C4-2B (cell line): ENCODE measurements at regions not wholly inside any gene's neighbourhood (a gene's known extent, or its start where the extent isn't known, plus 50 kb on each side); places are given as distances from the start of the nearest gene placed in this dataset.

Source experiments
- H3K27ac ChIP-seq: fragments of 450-650 bp; 2 replicates; pipeline ENCODE4 v1.5.1; 2017
- ZFX ChIP-seq: fragments of 450-650 bp; IDR thresholded peaks from 2 replicates; pipeline ENCODE4 v1.6.1; 2017
- TF ChIP-seq, protein P1 (sequence below): fragments of 450-650 bp; conservative IDR thresholded peaks from 2 replicates; pipeline ENCODE4 v1.5.1; 2017; ENCODE audit warnings: mild to moderate bottlenecking

DNA sequence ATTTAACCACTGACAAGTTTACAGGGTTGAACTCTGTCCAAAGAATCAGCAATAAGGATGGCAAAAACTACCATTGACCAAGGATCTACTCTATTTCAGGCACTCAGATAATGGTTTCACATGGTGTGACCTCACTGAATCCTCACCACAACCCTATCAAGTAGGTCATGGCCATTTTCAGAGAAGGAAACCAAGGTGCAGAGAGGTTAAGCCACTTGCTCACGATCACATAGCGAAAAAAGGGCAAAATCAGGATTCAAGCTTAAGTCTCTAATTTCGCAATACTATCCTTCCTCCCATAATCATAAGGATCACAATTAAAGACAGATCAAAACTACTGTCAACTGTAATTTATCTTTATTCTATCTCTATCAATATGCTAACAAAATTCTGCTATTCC, 191.0 kb upstream of the AFF2 start:
- TF ChIP-seq ZFX, result no peak
- TF ChIP-seq, protein P1, sequence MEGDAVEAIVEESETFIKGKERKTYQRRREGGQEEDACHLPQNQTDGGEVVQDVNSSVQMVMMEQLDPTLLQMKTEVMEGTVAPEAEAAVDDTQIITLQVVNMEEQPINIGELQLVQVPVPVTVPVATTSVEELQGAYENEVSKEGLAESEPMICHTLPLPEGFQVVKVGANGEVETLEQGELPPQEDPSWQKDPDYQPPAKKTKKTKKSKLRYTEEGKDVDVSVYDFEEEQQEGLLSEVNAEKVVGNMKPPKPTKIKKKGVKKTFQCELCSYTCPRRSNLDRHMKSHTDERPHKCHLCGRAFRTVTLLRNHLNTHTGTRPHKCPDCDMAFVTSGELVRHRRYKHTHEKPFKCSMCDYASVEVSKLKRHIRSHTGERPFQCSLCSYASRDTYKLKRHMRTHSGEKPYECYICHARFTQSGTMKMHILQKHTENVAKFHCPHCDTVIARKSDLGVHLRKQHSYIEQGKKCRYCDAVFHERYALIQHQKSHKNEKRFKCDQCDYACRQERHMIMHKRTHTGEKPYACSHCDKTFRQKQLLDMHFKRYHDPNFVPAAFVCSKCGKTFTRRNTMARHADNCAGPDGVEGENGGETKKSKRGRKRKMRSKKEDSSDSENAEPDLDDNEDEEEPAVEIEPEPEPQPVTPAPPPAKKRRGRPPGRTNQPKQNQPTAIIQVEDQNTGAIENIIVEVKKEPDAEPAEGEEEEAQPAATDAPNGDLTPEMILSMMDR, result no peak
- no peak overlapping the region for H3K27ac ChIP-seq

DNA sequence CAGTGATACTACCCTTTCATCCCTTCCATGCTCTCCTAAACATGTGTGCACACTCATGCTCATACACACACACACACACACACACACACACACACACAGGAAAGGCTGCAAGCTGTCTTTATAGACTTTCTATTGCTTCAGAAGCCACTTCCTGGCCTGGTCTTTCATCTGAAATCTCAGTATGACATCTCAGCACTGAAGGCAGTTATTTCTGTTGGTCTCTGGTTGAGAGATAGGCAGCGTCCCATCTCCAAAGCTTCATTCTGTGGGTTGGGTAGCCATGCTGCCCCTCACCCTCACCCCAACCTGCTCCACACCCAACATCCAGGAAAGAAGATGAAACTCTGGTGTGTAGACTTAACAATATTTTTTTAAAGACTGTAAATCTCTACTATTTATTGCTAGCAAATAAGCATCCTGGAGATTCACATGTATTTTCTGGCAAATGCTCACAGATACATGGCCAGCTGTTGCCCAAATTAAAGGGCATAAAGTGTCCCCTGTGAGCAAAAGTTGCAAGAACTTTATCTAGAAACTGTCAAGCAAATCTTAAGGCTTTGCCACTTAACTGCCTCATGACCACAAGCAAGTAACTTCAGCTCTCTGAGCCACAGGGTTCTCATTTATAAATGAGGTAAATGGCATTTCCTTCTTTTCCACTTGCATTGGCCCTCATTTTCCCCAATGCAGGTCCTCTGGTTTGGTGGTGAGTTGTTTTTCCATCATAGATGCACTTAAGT, 189.8 kb upstream of the AFF2 start:
- TF ChIP-seq, protein P1, result no peak
- TF ChIP-seq ZFX, result no peak
- no peak overlapping the region for H3K27ac ChIP-seq

DNA sequence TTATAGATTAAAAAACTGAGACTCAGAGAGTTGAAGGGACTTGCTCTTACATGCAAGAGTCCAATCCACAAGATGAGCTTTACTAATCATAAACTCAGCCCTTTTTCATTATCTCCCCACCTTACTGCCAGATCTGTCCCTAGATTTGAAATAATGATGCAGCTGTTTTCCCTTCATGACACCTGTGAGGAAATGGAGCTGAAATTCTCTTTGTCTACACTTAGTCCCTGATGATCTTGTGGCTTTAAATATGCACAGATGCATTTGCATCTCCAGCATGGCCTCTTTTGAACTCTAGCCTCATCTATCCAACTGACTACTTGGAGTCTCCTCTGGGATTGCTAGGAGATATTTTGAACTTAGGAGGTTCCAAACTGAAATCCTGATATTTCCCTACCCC, 188.9 kb upstream of the AFF2 start:
- no peak overlapping the region for H3K27ac ChIP-seq
- TF ChIP-seq ZFX, result no peak
- TF ChIP-seq, protein P1, result no peak

DNA sequence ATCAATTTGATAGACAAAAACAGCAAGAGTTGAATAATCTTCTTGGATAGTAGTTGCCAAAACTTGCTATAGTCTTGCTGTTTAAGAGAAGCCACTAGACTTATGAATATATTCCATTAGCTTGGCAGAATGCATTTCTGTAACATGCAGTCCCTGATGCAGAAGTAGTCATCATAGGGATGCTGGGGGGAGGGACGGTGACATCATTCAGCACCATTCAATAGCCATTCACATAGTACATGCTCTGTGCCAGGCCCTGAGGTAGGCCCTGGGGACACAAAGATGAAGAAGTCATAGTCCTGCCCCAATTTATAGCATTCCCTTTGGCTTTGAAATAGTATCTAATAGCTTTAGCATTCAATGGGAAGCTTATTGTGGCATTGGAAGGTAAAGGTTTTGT, 185.5 kb upstream of the AFF2 start:
- no peak overlapping the region for H3K27ac ChIP-seq
- no peak for TF ChIP-seq ZFX
- TF ChIP-seq, protein P1, result no peak

DNA sequence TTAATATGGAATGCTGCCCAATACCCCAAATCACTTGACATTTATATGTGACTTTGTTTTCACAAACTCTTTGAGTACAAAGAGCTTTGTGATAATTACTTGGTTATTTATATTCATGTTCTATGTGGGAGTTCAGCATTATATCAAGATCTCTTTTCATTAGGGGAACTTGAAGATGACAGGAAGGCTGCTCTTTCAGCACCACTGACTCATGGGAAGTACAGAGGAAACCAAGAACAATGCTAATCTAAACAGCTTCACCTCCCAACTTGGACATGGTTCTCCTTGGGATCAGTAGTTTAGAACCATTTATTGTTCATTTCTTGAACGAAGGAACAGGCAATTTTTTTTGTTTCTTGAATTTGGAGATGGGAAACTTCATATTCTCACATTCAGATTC, 184.0 kb upstream of the AFF2 start:
- TF ChIP-seq, protein P1, result no peak
- no peak for TF ChIP-seq ZFX
- no peak overlapping the region for H3K27ac ChIP-seq

DNA sequence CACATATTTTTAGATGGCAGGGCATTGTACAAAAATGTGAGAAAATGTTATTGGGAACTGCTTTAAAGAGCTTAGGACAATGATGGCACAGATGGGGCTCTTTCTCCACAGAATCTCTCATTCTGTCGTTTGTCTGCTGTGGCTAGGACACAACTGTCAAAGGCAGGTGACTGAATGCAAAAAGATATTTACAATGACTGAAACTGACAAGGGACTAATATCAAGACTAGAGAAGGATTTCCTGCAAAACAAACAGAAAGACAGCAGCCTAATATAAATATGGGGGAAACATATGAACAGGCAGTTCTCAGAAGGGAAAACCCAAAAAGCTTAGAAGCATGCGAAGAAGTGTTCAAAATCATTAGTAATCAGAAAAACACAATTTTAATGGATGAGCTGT, 177.5 kb upstream of the AFF2 start:
- H3K27ac ChIP-seq, result no peak overlapping the region
- TF ChIP-seq, protein P1, result no peak
- TF ChIP-seq ZFX, result no peak

DNA sequence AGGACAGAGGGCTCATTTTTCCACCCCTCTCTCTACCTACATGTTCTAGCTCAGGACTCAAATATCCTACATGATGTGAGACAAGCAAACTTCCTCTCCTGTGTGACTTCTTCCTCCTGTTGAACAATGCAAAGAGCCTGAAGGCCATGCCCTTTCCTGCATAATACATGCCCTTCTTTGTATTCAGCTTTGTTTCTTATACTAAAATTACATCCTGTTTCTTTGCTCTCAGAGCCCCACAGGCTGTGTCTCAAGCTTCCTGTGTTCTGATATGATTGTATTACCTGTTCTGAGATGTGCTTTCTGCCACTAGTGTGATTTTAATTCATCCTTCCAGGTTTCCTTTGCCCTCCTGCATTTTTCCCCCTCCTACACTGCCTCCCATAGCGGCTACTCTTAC, 166.4 kb upstream of the AFF2 start:
- H3K27ac ChIP-seq, result no peak overlapping the region
- TF ChIP-seq, protein P1, result no peak
- TF ChIP-seq ZFX, result no peak
